CD4-positive, alpha-beta T cell treated with Interleukin-10 for 1 hour (primary cell): ENCODE measurements at regions not wholly inside any gene's neighbourhood (a gene's known extent, or its start where the extent isn't known, plus 50 kb on each side); places are given as distances from the start of the nearest gene placed in this dataset.

Source experiments
- DNase-seq: peaks from one replicate; pipeline ENCODE4 v3.0.0-alpha.2; 2020

- DNase-seq: no peak
These were observed 1074.0 kb upstream of the MAP3K7 start for GRCh38 chr6:91660893-91661292.

- DNase-seq: no peak
These were observed 1073.0 kb upstream of the MAP3K7 start for GRCh38 chr6:91659891-91660290.

GRCh38 chr6:91654793-91655192, 1067.9 kb upstream of the MAP3K7 start:
- DNase-seq: no peak

- DNase-seq: no peak
These were observed 1067.5 kb upstream of the MAP3K7 start for GRCh38 chr6:91654357-91654756.

GRCh38 chr6:91653895-91654294, 1067.0 kb upstream of the MAP3K7 start:
- DNase-seq: no peak

- no peak for DNase-seq
These were observed 1066.3 kb upstream of the MAP3K7 start for GRCh38 chr6:91653076-91653723.

- DNase-seq: no peak
These were observed 1059.8 kb upstream of the MAP3K7 start for GRCh38 chr6:91646649-91647048.

GRCh38 chr6:91645811-91646210, 1058.9 kb upstream of the MAP3K7 start:
- no peak for DNase-seq

GRCh38 chr6:91637217-91637616, 1050.3 kb upstream of the MAP3K7 start:
- DNase-seq: no peak

- DNase-seq: no peak
These were observed 1047.9 kb upstream of the MAP3K7 start for GRCh38 chr6:91634791-91635190.

GRCh38 chr6:91633374-91634111, 1046.7 kb upstream of the MAP3K7 start:
- no peak for DNase-seq

- no peak for DNase-seq
These were observed 1045.4 kb upstream of the MAP3K7 start for GRCh38 chr6:91632308-91632707.

- no peak for DNase-seq
These were observed 1044.4 kb upstream of the MAP3K7 start for GRCh38 chr6:91631227-91631626.

- DNase-seq: no peak
These were observed 1040.0 kb upstream of the MAP3K7 start for GRCh38 chr6:91626911-91627310.

- DNase-seq: no peak
These were observed 1026.6 kb upstream of the MAP3K7 start for GRCh38 chr6:91613481-91613880.

- no peak for DNase-seq
These were observed 1024.3 kb upstream of the MAP3K7 start for GRCh38 chr6:91611190-91611589.

- DNase-seq: no peak
These were observed 1021.6 kb upstream of the MAP3K7 start for GRCh38 chr6:91608428-91608827.

GRCh38 chr6:91606148-91606901, 1019.5 kb upstream of the MAP3K7 start:
- no peak for DNase-seq

- DNase-seq: no peak
These were observed 1013.7 kb upstream of the MAP3K7 start for GRCh38 chr6:91600561-91600960.

GRCh38 chr6:91590191-91590590, 1003.3 kb upstream of the MAP3K7 start:
- DNase-seq: no peak

- no peak for DNase-seq
These were observed 993.8 kb upstream of the MAP3K7 start for GRCh38 chr6:91580635-91581034.

- no peak for DNase-seq
These were observed 988.2 kb upstream of the MAP3K7 start for GRCh38 chr6:91575032-91575431.

- DNase-seq: no peak
These were observed 987.0 kb upstream of the MAP3K7 start for GRCh38 chr6:91573826-91574416.

- no peak for DNase-seq
These were observed 986.0 kb upstream of the MAP3K7 start for GRCh38 chr6:91572878-91573277.
